ENCODE measurements at regions not wholly inside any gene's neighbourhood (a gene's known extent, or its start where the extent isn't known, plus 50 kb on each side); places are given as distances from the start of the nearest gene placed in this dataset.

DNA sequence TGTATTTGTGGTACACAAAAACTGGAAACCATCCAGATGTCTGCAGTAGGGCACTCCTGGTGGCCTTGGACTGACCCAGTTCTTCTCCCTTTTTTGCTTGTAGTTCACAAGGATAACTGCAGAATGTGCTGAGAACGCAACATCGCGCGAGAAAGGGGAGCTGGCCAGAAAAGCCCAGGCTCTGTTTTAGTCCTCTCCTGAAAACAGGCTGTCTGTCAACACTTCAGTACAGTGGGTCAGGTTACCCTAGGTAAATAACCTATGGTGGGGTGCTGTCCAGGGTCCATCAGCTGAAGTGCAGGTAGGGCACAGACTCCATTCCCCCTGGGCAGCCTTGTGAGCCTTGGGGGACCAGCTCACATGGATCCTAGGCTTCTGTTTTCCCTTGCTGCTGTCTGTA, 495.8 kb downstream of the MDFIC start:
- TF ChIP-seq RAD21 (IDR thresholded peaks at IDR 0.05 in 1 of 2, conservative IDR thresholded peaks at IDR 0.05 in 1 of 2; ENCODE audit: low read depth in 2 of 2, low read length in 2 of 2) (no peak), EZH2 (IDR thresholded peaks at IDR 0.05; ENCODE audit: low read depth, low read length, severe bottlenecking) (no peak)
